Adrenal gland (tissue), 5 donors: ENCODE measurements at regions not wholly inside any gene's neighbourhood (a gene's known extent, or its start where the extent isn't known, plus 50 kb on each side); places are given as distances from the start of the nearest gene placed in this dataset.

ENCODE experiments used
- POLR2A ChIP-seq, 2 donors: fragments of 450-650 bp; IDR thresholded peaks; one replicate each; pipeline ENCODE4 v1.6.1; 2017; ENCODE audit warnings: antibody characterized with exemption in 2 of 2, mild to moderate bottlenecking in 2 of 2, moderate library complexity in 1 of 2
- TF ChIP-seq, protein P1 (sequence below), 6 experiments: fragments of 450-650 bp in 4 of 6; fragments of 200-600 bp in 2 of 6; sonication (generic) in 1 of 6; IDR thresholded peaks; 1 replicate in 5 of 6; 2 replicates in 1 of 6; pipeline versions ENCODE4 v1.5.1 to v1.8.0; 2016 to 2021; ENCODE audit warnings: antibody characterized with exemption in 6 of 6, mild to moderate bottlenecking in 2 of 6, moderate library complexity in 1 of 6
- donor health status: DM: no; HTN: no; CAD: no.

DNA sequence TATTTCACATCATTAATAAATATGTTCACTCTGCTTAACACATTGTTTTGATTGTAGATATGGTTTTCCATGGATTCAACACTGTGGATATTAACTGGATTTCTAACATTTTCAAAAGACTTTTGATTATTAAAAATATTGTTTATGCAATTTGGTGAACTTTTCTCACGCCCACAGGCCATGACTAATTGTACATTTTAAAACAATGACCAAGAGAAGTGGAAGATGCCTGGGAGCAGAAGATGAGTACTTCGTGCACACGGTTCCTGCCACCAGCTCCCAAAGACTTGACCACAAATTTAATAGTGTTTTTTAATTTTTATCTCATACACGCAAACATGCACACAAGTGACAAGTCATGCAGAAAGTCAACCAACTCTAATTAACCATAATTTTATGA is 451.0 kb upstream of the ADARB2 start:
- TF ChIP-seq POLR2A (IDR thresholded peaks at IDR 0.05), result no peak
- TF ChIP-seq, protein P1, sequence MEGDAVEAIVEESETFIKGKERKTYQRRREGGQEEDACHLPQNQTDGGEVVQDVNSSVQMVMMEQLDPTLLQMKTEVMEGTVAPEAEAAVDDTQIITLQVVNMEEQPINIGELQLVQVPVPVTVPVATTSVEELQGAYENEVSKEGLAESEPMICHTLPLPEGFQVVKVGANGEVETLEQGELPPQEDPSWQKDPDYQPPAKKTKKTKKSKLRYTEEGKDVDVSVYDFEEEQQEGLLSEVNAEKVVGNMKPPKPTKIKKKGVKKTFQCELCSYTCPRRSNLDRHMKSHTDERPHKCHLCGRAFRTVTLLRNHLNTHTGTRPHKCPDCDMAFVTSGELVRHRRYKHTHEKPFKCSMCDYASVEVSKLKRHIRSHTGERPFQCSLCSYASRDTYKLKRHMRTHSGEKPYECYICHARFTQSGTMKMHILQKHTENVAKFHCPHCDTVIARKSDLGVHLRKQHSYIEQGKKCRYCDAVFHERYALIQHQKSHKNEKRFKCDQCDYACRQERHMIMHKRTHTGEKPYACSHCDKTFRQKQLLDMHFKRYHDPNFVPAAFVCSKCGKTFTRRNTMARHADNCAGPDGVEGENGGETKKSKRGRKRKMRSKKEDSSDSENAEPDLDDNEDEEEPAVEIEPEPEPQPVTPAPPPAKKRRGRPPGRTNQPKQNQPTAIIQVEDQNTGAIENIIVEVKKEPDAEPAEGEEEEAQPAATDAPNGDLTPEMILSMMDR (IDR thresholded peaks at IDR 0.05), result no peak
